ENCODE measurements at regions not wholly inside any gene's neighbourhood (a gene's known extent, or its start where the extent isn't known, plus 50 kb on each side); places are given as distances from the start of the nearest gene placed in this dataset.
"Not testable (repeated sequence)": the region's sequence is repeated elsewhere in the genome, so short reads cannot be mapped to it uniquely, and the experiment has no call there.

DNA sequence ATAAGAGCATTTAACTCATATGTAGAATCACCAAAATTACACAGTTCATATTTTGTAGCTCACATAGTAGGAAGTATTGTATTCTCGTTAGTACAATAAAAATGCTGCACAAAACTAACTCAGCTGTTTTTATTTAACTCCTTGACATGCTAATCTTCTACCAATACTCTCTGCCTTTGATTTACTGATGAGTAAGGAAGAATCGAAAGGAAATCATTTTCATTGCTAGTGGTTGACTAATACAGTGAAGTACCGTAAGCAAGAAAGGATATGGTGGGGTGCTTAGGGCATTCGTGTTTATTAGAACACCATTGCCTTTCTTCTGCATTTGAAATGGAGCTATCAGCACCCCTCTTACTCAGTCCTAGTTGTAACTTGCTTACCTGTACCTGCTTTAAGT is 1239.1 kb upstream of the TENM3 start:
- no peak for DNase-seq

DNA sequence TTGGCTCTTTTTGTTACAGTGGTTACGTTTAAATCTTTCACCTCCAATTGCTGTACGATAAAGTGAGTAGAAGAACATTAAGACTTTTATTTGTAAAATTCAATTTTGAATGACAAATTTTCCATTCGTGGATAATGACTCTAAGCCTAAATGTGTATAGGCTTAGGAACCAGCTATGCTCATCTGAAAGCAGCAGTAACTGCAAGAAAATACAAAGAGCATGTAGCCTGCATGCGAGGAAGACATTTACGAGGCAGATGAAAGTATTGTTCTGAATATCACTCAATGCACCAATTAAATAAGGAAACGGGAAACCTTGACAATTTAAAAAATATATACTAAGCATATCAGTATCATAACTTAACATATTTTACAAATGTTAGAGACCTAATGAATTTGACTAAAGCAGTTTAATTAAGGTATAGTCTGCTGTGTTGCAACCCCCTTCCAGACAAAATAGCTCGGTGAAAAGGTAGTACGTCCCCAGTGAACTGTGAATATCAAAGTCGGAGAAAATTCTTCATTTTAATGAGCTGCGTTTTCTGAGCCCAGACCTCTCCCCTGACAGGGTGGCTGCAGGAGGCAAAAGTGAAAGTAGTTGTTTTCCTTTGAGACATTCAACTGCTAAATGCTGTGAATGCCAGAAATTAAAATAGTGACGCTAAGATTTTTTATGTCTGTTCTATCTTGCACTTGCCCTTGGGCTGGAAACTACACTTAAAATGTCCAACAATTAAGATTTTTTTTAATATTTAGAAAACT is 1236.5 kb upstream of the TENM3 start:
- DNase-seq = no peak

DNA sequence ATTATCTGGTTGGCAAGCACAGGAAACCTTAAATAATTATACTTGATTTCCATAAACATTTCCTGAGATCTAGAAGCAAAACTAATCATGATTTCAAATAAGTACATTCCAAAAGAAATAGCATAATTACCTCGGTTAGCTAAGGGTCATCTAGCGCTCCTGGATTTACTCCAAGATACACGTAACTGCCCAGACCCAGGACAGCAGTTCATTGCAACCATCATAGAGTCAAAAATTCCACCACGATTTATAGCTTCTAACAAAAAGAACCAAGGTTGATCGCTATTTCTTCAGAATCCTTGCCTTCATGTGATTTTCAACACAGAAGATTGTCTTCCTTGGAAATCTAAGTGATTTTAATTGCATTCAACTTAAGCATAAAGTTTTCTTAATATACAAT is 1235.5 kb upstream of the TENM3 start:
- no peak for DNase-seq

DNA sequence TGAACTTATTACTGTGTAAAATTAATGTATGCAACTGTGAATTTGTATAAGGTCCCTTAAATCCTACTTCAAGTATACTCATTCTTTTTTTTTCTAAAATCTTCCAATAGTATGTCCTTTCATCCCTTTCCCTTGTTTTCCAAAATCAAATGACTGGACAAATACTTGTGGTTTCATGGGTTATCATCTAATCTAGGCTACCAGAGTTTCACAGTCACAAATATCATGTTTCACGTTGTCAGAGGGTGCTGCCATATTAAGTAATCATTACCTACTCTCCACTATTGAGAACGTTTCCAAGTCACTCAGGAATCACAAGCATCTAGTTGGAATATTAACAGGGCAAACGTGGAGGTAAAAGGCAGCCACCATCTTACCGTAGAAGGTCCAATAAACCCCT is 1235.0 kb upstream of the TENM3 start:
- DNase-seq = no peak

DNA sequence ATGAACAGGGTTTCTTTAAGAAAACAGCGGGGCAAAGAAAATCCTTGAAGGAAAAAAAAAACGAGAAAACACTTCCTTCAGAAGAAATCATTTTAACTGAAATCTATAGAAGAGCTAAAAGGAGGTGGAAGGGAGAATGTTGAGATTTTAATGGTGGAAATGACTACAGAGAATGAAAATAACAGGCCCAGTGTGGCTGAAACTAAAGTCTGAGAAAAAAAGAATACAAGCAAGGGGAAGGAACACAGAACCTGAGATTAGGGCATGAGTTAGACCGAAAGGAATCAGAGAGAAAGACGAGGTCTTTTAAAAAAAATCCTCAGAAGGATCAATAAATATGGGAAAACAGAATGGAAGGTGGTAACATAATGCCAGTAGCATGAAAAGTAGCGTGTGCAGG is 1230.0 kb upstream of the TENM3 start:
- DNase-seq = no peak

DNA sequence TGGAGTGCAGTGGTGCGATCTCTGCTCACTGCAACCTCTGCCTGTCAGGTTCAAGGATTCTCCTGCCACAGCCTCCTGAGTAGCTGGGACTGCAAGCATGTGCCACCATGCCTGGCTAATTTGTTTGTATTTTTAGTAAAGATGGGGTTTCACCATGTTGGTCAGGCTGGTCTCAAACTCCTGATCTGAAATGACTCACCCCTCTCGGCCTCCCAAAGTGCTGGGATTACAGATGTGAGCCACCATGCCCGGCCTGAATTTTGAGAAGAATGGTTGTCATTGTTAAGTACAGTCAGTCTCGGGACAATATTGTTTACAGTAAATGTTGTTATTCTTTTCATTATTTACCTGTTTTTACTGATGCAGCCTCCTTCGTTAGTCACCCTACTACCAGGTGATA is 1226.2 kb upstream of the TENM3 start:
- no peak for DNase-seq

DNA sequence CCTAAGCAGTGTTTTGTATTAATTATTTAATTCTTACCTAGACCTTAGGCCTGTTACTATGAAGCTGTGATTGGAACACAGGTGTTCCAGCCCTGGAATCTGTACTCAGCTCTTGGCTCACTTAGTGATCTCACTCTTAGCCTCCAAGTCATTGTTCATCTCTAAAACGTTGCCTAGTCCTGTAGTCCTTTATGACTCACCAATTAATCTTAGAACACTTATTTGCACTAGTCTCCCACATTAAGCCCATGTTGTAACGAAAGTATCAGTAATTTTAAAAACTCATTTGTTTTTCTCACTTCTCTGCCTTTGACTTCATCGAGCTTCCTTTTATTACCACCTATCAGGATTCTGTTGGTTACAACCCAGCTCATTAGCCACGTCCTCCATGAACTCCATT is 1224.7 kb upstream of the TENM3 start:
- no peak for DNase-seq

DNA sequence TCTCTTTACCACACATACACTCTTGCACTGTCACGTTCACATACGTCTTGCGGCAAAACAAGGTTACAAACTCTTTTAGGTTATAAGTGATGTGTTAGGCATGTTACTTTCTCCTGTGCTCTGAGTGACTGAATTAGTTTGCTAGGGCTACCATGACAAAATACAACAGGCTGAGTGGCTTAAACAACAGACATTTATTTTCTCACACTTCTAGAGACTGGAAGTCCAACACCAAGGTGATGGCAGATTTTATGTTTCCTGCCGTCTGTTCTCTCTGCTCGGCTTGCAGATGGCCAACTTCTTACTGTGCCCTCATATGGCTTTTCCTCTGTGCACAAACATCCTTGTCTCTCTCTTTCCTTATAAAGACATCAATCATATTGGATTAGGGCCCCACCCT is 1224.3 kb upstream of the TENM3 start:
- DNase-seq = no peak

DNA sequence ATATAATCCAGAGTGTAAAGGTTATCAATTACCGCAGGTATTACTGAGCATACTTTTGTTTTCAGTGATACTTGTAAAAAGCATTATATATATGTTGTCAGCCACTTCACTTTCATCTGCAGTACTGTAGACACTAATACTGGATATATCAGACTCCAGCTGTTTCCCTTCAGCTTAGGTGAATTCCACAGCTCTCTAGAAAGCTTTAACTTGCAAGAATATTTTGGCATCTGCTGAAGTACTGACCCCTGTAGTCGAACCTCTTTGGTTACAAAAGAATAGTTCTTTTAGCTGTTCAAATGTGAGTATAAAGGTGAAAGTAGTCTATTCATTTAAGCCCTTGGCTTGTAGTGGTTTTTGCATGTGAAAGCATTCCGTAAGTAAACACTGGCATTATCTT is 1222.7 kb upstream of the TENM3 start:
- no peak for DNase-seq

DNA sequence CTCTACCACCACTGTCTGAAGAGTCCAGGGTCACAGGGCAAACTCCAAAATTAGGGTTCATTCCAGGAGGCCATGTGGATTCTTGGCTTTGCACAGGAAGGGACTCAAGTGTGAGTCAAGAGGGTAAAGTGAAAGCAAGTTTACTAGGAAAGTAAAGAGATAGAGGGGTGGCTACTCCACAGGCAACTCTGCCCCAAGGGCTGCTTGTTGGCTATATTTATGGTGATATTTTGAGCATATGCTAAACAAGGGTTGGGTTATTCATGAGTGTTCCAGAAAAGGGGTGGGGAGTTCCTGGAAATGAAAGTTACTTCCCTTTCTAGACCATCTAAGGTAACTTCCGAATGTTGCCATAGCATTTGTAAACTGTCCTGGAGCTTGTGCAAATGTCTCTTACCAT is 1222.0 kb upstream of the TENM3 start:
- DNase-seq = no peak

DNA sequence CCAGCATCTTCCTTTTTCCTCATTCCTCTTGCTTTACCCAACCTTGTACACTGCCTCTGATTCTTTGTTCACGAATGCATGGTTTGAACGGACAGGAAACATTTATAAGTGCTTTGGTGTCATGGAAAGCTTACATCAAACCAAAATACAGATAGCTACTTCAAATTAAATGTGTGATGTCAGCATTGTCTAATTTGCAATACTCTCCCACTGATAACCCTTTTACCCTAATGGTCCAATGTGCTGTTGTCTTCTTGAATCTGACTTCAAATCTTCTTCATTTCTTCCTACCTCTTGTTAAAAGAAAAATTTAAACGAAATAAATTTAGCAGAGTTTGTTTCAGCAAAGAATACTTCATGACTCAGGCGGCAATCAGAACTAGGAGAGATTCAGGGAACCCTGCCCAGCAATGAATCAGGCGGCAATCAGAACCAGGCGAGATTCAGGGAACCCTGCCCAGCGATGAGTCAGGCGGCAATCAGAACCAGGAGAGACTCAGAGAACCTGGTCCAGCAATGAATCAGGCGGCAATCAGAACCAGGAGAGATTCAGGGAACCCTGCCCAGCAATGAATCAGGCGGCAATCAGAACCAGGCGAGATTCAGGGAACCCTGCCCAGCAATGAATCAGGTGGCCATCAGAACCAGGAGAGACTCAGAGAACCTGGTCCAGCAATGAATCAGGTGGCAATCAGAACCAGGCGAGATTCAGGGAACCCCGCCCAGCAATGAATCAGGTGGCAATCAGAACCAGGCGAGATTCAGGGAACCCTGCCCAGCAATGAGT is 1212.9 kb upstream of the TENM3 start:
- DNase-seq = not testable (repeated sequence)

DNA sequence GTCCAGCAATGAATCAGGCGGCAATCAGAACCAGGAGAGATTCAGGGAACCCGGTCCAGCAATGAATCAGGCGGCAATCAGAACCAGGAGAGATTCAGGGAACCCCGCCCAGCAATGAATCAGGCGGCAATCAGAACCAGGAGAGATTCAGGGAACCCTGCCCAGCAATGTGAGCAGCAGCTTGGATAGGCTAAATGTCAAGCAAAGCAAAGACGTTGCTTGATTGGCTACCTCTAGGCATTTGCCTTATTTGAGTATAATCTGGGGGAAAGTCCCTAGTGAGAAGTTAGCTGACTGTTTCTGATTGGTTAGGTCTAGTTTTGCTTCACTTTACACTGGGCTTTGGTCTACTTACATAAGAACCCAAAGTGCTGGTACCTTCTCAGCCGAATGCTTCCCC is 1212.2 kb upstream of the TENM3 start:
- DNase-seq = no peak

DNA sequence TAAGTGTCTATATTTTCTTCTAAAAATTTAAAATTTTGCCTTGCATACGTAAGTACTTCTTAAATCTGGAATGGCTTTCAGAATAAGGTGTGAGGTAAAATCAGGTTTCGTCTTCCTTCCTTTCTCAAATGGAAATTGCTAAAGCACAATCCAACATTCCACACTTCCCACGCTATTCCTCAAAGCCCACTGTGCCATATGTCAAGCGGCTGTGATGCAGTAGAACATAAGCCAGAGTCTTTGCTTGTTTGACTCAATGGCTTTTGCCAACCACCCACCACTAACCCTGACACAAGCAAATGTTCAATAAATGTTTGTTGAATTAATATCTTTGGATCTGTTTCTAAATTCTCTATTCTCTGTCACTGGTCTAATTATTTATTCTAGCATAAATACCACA is 1199.7 kb upstream of the TENM3 start:
- DNase-seq = no peak

DNA sequence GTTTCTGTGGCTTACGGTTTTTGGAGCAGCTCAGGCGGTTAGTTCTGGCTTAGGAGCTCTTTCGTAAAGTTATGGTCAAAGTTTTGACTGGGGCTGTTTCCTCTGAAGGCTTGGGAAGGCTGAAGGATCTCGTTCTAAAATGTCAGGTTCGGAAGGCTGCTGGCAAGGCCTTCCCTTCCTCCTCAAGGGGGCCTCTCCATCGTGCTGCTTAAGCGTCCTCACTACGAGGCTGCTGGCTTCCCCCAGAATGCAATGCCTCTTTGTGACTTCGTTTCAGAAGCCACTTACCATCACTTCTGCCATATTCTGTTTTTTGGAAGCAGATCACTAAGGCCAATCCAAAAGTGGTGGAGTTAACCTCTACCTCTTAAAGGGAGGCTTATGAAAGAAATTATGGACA is 1196.4 kb upstream of the TENM3 start:
- no peak for DNase-seq

DNA sequence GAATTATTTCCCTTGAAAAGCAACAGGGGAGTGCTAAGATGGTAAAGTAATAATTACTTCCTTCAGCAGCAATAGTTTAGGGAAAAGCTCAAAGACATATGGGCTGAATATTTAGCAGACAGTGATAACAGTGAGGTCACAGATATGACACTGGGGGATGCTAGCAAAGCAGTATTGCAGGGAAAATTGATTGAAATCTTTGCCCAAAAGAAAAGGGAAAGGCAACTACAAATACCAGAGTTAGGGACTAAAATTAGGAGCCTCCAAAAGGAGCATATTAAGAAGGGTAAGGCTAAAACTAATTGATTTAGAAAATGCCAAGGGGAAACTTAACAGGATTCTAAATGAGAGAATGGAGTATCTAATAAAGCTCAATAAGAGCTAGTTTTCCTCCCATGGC is 1191.3 kb upstream of the TENM3 start:
- no peak for DNase-seq

DNA sequence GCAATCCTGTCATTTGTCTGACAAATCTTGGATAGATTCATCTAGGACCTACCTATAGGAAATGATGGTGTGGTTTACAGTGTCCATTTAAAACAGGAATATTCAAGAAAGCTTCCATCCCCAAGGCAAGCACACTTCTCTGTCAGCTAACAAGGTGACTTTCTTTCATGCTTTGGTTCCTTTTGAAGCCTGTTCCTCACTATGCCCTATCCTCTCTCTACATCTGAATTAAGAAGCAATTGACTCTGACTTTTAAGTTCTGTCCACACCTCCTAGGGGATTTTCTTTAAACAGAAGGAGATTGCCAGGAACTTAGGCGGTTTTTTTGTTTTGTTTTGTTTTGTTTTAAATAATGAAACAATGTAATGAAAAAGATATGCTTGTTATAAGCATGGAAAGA is 1181.4 kb upstream of the TENM3 start:
- DNase-seq = no peak

DNA sequence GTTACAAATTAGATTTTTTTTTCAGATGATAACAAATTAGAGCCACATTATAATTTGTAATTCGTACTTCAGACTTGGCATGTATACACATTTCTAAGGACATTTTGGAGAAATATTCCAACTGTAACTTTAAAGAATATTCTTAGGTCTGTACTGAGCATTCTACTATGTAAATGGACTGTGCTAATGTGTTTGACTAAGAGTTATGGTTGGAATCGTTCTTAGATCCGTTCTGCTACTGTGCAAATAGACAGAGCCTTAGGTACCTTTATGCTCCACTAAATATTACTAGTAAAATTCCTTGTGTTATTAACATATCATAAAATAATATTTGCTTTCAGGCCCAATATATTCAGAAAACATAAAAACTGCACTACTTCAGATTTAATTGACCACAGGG is 1180.0 kb upstream of the TENM3 start:
- no peak for DNase-seq

DNA sequence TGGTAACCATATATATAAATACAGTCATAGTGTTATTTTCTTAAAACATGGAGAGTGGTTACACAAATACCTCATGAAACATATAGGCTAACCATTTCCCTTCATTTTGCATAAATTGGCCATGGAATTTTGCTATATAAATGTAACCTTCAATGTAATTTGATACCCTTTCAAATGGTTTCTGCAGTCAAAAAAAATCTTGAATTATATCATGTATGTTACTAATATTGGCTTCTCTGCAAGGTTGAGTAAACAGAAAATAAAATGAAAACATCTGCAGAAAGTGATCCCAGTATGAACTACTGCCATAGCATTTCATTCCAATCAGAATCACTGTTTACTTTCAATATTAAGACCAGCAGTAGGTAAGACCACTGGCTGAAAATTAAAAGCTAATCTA is 1165.9 kb upstream of the TENM3 start:
- DNase-seq = no peak

DNA sequence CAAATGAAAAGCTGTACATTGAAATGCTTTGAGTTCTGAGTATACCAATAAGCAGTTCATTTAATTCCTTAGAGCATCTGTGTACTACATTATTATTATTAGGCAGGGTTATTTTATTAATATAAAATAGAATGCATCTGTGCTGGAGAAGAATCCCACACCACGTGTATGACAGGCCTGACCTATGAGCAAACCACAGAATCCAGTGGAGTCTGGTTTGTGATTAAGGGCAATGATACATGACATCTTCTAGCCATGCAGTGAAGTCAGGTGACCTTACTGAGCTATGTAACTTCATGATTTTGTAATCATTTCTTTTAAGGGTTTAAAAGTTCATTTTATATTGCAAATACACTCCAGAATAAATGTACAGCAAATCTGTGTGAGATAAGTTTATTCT is 1165.0 kb upstream of the TENM3 start:
- DNase-seq = no peak

DNA sequence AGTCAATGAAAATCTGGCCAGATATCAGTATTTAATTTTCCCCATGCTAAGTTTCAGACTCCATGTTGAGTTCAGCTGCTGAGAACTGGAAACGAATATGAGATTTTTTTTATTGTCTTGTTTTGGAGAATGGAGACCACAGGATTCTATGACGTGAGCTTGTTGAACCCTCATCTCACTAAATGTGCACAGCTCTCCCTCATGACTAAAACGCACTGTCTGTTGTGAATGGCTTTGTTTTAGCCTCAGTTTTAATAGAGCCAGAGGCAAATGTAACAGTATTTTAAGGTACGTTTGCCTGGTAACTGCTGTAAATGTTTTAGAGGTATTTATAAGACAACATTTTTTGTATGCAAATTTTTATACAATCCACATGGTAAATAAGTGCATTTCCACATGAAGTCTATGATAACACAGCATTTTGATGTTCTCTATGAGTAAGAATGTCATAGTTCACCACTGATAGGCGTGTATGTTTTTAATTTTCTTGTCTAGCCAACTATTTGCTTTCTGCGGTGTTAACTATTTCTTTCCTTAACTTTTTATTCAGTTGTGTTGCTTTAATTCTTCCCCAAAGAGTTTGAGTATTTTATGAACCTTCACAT is 1159.3 kb upstream of the TENM3 start:
- no peak for DNase-seq

DNA sequence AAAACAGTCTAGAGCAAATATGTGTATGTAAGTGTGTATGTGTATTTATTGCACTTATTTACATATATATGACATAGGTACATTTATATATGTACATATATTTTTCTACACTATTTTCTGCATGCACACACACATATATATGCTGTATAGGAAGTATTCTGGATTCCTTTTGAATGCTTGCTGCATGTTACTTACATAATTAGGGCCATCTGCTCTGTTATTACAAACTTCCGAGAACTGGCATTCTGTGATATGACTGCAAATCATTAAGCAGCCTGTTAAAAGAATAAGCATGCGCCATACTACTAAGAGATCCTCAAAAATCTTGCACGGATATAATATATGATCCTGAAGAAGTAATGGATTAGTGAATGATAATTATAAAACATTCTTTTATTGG is 1157.6 kb upstream of the TENM3 start:
- no peak for DNase-seq

DNA sequence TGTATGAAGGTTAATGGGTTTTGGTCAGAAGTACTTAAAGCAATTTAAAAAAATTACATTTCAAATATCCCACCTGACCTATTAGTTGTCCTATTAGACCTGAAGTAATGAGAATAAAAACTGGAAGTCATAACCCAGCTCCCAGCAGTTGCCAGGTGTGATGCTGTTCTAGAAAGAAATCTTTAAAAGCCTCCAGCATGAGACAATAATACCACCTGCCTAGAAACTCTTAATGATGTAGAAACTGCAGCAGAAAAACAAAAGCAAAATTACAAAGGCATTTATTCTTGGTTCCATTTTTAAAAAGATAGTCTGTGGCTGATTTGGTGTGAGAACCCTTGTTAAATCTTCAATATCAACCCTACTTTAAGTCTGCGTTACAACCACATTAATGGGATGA is 1137.7 kb upstream of the TENM3 start:
- no peak for DNase-seq

DNA sequence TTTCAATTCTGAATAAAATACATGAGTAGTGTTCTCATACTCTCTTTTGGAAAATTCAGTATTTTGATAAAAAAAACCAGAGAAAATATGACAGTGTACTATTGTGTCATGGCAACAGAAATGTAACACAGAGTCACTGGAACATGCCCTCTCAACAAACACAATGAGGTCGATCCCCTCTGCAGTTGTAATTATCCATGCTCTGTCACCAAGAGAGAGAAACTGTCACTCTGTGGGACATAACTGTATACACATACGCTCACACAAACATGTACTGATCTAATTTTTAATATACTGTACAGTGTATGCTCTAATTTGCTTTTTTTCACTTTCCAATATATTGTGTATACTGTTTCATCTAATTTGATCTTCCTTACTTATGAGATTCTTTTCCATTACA is 1136.8 kb upstream of the TENM3 start:
- no peak for DNase-seq

DNA sequence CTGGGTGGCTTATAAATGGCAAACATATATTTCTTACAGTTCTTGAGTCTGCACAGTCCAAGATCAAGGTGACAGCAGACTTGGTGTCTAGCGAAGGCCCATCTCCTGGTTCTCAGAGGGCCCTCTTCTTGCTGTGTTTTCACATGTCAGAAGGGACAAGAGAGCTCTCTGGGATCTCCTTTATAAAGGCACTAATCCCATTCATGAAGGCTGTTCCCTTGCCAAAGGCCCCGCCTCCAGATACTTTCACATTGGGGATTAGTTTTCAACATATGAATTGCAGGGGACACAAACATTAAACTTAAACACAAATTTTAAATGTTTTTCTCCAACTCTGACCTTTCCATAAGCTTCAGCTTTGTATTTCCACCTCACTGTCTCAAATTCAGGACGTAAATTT is 1135.0 kb upstream of the TENM3 start:
- no peak for DNase-seq
